ENCODE measurements at regions not wholly inside any gene's neighbourhood (a gene's known extent, or its start where the extent isn't known, plus 50 kb on each side); places are given as distances from the start of the nearest gene placed in this dataset.

DNA sequence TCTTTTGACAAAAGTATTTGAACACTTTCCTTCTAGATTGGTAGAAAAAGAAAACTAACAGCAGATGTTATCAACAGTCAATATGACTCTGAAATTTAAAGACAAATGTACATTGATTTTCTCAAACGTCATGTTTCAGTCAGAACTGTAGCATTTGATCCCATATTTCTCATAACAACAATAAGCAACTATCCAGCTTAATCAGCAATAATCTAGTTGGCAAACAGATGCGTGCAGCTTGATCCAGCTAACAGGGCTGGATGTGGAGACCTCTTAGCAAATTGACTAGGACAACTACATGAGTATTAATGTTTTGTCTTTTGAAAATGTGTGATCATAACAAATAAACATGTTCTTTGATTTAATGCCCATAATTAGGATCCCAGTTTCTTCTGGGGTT lies 94.0 kb upstream of the STT3B start:
- no peaks in the 10 kb centered on the region for H3K36me3 ChIP-seq
- H3K9me3 ChIP-seq = peaks cover 0 to 13% (median 10%) of the 10 kb centered on the region in 3 donors
- TF ChIP-seq, protein P1, sequence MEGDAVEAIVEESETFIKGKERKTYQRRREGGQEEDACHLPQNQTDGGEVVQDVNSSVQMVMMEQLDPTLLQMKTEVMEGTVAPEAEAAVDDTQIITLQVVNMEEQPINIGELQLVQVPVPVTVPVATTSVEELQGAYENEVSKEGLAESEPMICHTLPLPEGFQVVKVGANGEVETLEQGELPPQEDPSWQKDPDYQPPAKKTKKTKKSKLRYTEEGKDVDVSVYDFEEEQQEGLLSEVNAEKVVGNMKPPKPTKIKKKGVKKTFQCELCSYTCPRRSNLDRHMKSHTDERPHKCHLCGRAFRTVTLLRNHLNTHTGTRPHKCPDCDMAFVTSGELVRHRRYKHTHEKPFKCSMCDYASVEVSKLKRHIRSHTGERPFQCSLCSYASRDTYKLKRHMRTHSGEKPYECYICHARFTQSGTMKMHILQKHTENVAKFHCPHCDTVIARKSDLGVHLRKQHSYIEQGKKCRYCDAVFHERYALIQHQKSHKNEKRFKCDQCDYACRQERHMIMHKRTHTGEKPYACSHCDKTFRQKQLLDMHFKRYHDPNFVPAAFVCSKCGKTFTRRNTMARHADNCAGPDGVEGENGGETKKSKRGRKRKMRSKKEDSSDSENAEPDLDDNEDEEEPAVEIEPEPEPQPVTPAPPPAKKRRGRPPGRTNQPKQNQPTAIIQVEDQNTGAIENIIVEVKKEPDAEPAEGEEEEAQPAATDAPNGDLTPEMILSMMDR (IDR thresholded peaks at IDR 0.05) = no peak
- H3K27me3 ChIP-seq = no peaks in the 10 kb centered on the region
- DNase-seq = no peak
- peaks cover 0 to 14% (median 0%) of the 10 kb centered on the region in 4 donors for H3K4me1 ChIP-seq
- intact Hi-C loops (cut with DNase I; ENCODE audit: low total_unique reads) = no loop called here
- no peak overlapping the region for H3K27ac ChIP-seq
- H3K4me3 ChIP-seq = no peak overlapping the region

DNA sequence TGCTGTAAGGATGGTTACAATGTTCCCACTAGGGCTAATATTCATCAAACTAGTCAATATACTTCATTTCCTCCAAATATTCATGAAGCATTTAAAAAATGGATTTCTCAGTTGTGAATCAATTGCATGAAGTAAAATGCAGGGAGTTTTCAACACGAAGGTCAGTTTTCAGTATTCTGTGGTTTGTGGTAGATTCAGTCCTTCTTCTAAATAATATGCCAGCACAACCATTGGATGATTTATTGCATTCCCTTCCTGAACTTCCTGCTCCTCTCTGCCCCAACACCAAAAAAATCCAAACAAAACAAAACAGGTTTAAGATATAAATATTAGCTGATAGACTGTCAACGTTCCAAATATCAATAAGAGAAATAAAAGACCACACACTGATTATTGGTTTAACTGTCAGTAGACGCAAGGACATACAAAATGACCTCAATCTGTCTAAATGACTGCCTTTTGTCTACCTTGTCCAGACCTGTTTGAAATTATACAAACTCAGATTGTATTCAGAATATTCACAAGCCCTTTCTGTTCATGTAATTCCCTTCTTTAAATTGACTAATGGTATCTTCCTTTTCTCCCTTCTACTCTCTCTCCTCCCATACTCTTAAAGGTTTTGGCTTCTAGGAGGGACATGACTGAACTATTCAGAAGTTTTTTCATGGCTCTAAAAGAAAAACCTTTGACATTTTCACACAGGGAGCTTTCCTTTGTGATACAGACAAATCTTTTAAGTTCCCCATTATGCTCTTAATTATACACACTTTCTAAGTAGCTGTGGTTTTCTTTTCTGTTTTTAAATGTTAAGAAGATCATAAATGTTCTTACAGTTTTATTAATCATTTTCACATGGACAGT lies 92.6 kb upstream of the STT3B start:
- H3K4me3 ChIP-seq = no peak overlapping the region
- peaks cover 0 to 13% (median 10%) of the 10 kb centered on the region in 3 donors for H3K9me3 ChIP-seq
- no peaks in the 10 kb centered on the region for H3K36me3 ChIP-seq
- TF ChIP-seq, protein P1 (IDR thresholded peaks at IDR 0.05) = no peak
- no peaks in the 10 kb centered on the region for H3K27me3 ChIP-seq
- DNase-seq = no peak
- H3K27ac ChIP-seq = no peak overlapping the region
- peaks cover 0 to 11% (median 0%) of the 10 kb centered on the region in 4 donors for H3K4me1 ChIP-seq
- intact Hi-C loops (cut with DNase I; ENCODE audit: low total_unique reads) = no loop called here

DNA sequence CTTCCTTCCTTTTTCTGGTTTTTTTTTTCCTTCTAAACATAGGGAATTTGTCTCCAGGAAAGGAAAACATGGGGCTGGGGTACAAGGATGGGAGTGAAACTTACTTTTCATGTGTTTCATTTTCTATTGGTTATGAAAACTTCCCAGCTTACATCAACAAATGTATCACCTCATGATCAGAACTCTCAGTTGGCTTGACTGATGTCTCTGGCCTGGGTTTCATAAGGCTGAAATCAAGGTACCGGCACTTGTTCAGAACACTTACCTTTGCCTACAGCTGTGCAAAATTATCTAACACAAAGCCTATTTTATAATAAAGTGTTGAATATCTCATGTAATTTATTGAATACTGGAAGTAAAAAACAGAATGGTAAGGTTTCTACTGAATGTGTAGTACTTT lies 91.8 kb upstream of the STT3B start:
- H3K36me3 ChIP-seq = no peaks in the 10 kb centered on the region
- no peaks in the 10 kb centered on the region for H3K27me3 ChIP-seq
- DNase-seq = no peak
- peaks cover 0 to 13% (median 10%) of the 10 kb centered on the region in 3 donors for H3K9me3 ChIP-seq
- no peak overlapping the region for H3K4me3 ChIP-seq
- H3K27ac ChIP-seq = no peak overlapping the region
- intact Hi-C loops (cut with DNase I; ENCODE audit: low total_unique reads) = no loop called here
- H3K4me1 ChIP-seq = peaks cover 0 to 11% (median 0%) of the 10 kb centered on the region in 4 donors
- TF ChIP-seq, protein P1 (IDR thresholded peaks at IDR 0.05) = no peak

DNA sequence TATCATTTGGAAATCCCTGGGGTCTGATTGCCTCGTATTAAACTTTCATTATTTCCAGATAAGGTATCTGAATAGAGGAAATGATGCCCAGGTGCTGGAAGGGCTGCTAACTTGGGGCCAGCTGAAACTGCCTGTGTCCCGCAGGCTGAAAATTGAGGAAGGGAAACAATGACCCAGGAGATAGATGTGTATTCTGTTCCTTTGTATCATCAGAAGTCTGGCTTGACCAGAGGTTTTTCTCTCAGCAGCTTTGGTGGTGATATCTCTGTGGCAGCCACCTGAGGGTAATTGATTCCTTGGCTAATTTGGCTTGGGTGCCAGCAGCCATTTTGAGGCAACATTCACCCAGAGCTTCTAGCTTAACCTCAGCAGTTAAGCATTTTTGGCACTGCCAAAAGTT lies 90.0 kb upstream of the STT3B start:
- intact Hi-C loops (cut with DNase I; ENCODE audit: low total_unique reads) = no loop called here
- H3K9me3 ChIP-seq = no peaks in the 10 kb centered on the region
- no peak overlapping the region for H3K27ac ChIP-seq
- TF ChIP-seq, protein P1 (IDR thresholded peaks at IDR 0.05) = no peak
- H3K4me3 ChIP-seq = no peak overlapping the region
- no peak for DNase-seq
- peaks cover 0 to 11% (median 0%) of the 10 kb centered on the region in 4 donors for H3K4me1 ChIP-seq
- no peaks in the 10 kb centered on the region for H3K36me3 ChIP-seq
- H3K27me3 ChIP-seq = no peaks in the 10 kb centered on the region

DNA sequence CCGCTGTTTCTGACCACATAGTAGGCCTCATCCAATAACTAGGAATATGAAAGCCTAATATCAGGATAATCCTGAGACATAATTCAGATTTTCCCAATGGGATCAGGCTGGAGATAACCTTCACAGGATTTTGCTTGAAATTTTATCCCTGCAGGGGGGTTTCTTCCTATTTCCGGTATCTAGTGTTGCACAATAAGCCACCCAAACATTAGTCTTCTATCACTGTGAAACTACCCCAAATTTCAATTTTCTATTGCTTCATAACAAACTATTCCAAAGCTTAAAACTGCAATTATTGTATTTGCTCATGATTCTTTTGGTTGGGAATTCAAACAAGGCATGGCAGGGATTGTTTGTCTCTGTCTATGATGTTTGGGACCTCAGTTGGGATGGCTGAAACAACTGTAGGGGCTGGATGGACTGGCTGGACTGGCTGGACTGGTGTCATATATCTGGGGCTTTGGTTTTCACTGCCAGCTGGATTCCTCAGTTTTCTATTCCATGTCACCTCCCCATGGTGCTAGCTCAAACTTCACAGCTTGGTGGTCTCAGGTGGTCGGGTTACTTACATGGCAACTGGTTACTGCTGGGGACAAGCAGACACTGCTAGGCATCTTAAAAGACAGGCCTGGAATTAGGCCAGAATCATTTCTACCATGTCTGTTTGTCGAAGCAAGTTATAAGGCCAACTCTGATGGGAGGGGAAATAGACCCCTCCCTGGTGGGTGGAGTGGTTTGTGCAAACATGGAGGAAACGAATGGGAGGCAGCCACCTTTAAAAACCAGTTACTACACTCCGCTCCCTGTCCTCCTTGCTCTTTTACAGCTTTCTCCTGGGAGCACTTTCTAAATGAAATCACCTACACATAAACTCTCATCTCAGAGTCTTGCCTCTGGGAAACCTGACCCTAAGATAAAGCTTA lies 88.2 kb upstream of the STT3B start:
- Histone ChIP-seq H3K27ac (no peak overlapping the region), H3K9me3 (peaks cover 0 to 6% (median 0%) of the 10 kb centered on the region in 3 donors), H3K4me1 (peaks cover 0 to 11% (median 0%) of the 10 kb centered on the region in 4 donors), H3K4me3 (no peak overlapping the region), H3K27me3 (no peaks in the 10 kb centered on the region), H3K36me3 (no peaks in the 10 kb centered on the region)
- intact Hi-C loops (cut with DNase I; ENCODE audit: low total_unique reads) = no loop called here
- DNase-seq = no peak
- TF ChIP-seq, protein P1 (IDR thresholded peaks at IDR 0.05) = no peak
